Activated B cell treated with CpG ODN at 0.5 μM for 24 hours (primary cell): ENCODE measurements at regions not wholly inside any gene's neighbourhood (a gene's known extent, or its start where the extent isn't known, plus 50 kb on each side); places are given as distances from the start of the nearest gene placed in this dataset.

ENCODE experiments used
- ATAC-seq: fragments of 200-7000 bp; cut with Tn5 transposase; one replicate; pipeline ENCODE4 v1.10.0; 2021; ENCODE audit warnings: low read depth, mild to moderate bottlenecking, moderate library complexity
- CTCF ChIA-PET: fragments of 350-600 bp; sonication (Branson Sonifier 250); formaldehyde crosslinking; loops from one replicate; lab custom pipeline; 2021; ENCODE audit warnings: antibody characterized with exemption; lab: Charles Lee
- POLR2A ChIA-PET: fragments of 350-600 bp; sonication (Branson Sonifier 250); formaldehyde crosslinking; loops from one replicate; lab custom pipeline; 2021; ENCODE audit warnings: antibody characterized with exemption; lab: Charles Lee
- DNase-seq: peaks from one replicate; pipeline ENCODE4 v3.0.0; 2022
- H3K27ac Mint-ChIP-seq: one replicate; pipeline ENCODE4 v1.8.0; 2020; ENCODE audit warnings: mixed read lengths
- H3K27me3 Mint-ChIP-seq: one replicate; pipeline ENCODE4 v1.8.0; 2021; ENCODE audit warnings: mixed read lengths
- H3K36me3 Mint-ChIP-seq: one replicate; pipeline ENCODE4 v1.8.0; 2021; ENCODE audit warnings: low read depth, mixed read lengths
- H3K4me1 Mint-ChIP-seq: one replicate; pipeline ENCODE4 v1.8.0; 2021; ENCODE audit warnings: mixed read lengths
- H3K4me3 Mint-ChIP-seq: one replicate; pipeline ENCODE4 v1.8.0; 2020; ENCODE audit warnings: mild to moderate bottlenecking, mixed read lengths
- H3K9me3 Mint-ChIP-seq: one replicate; pipeline ENCODE4 v1.8.0; 2020; ENCODE audit warnings: mixed read lengths
- CTCF ChIP-seq: fragments of 200-600 bp; IDR thresholded peaks from one replicate; pipeline ENCODE4 v1.8.0; 2022; ENCODE audit warnings: antibody characterized with exemption, mild to moderate bottlenecking
- intact Hi-C: fragments of 100-400 bp; cut with micrococcal nuclease; formaldehyde crosslinking; loops from one replicate; pipeline ENCODE4 v1.15.1; 2024

GRCh38 chr10:85235258-85235657, 906.9 kb downstream of the CCSER2 start:
- ChIA-PET CTCF (no interaction called here), POLR2A (no interaction called here)
- no peak overlapping the region for H3K27ac Mint-ChIP-seq
- no peak for DNase-seq
- H3K4me3 Mint-ChIP-seq = no peak overlapping the region
- H3K27me3 Mint-ChIP-seq = no peaks in the 10 kb centered on the region
- H3K4me1 Mint-ChIP-seq = no peaks in the 10 kb centered on the region
- TF ChIP-seq CTCF = no peak
- no peaks in the 10 kb centered on the region for H3K9me3 Mint-ChIP-seq
- intact Hi-C loops = no loop called here
- H3K36me3 Mint-ChIP-seq = no peaks in the 10 kb centered on the region
- ATAC-seq = no peak

- no peak for DNase-seq
- no peaks in the 10 kb centered on the region for H3K9me3 Mint-ChIP-seq
- CTCF ChIA-PET = no interaction called here
- no peak overlapping the region for H3K27ac Mint-ChIP-seq
- H3K27me3 Mint-ChIP-seq = no peaks in the 10 kb centered on the region
- no peaks in the 10 kb centered on the region for H3K36me3 Mint-ChIP-seq
- H3K4me1 Mint-ChIP-seq = no peaks in the 10 kb centered on the region
- intact Hi-C loops = no loop called here
- no peak for TF ChIP-seq CTCF
- no peak for ATAC-seq
- POLR2A ChIA-PET = no interaction called here
- no peak overlapping the region for H3K4me3 Mint-ChIP-seq
These were observed 910.3 kb downstream of the CCSER2 start for GRCh38 chr10:85238676-85239075.

- no peaks in the 10 kb centered on the region for H3K36me3 Mint-ChIP-seq
- no peaks in the 10 kb centered on the region for H3K4me1 Mint-ChIP-seq
- no peak overlapping the region for H3K4me3 Mint-ChIP-seq
- POLR2A ChIA-PET = no interaction called here
- H3K9me3 Mint-ChIP-seq = no peaks in the 10 kb centered on the region
- CTCF ChIA-PET = no interaction called here
- ATAC-seq = no peak
- H3K27me3 Mint-ChIP-seq = no peaks in the 10 kb centered on the region
- H3K27ac Mint-ChIP-seq = no peak overlapping the region
- intact Hi-C loops = no loop called here
- no peak for DNase-seq
- no peak for TF ChIP-seq CTCF
These were observed 921.9 kb downstream of the CCSER2 start for GRCh38 chr10:85250304-85250703.

GRCh38 chr10:85256481-85256880, 928.1 kb downstream of the CCSER2 start:
- Mint-ChIP-seq H3K4me1 (no peaks in the 10 kb centered on the region), H3K9me3 (no peaks in the 10 kb centered on the region), H3K27ac (no peak overlapping the region), H3K27me3 (no peaks in the 10 kb centered on the region), H3K36me3 (no peaks in the 10 kb centered on the region), H3K4me3 (no peak overlapping the region)
- no peak for TF ChIP-seq CTCF
- intact Hi-C loops = no loop called here
- ChIA-PET POLR2A (no interaction called here), CTCF (no interaction called here)
- DNase-seq (no peak), ATAC-seq (no peak)

- no peaks in the 10 kb centered on the region for H3K4me1 Mint-ChIP-seq
- ChIA-PET CTCF (no interaction called here), POLR2A (no interaction called here)
- no peak for DNase-seq
- intact Hi-C loops = no loop called here
- TF ChIP-seq CTCF = no peak
- no peak overlapping the region for H3K4me3 Mint-ChIP-seq
- H3K27ac Mint-ChIP-seq = no peak overlapping the region
- no peak for ATAC-seq
- no peaks in the 10 kb centered on the region for H3K36me3 Mint-ChIP-seq
- no peaks in the 10 kb centered on the region for H3K27me3 Mint-ChIP-seq
- peaks cover 2% of the 10 kb centered on the region for H3K9me3 Mint-ChIP-seq
These were observed 931.5 kb downstream of the CCSER2 start for GRCh38 chr10:85259908-85260307.
